Neural cell (in vitro differentiated cells): ENCODE measurements at regions not wholly inside any gene's neighbourhood (a gene's known extent, or its start where the extent isn't known, plus 50 kb on each side); places are given as distances from the start of the nearest gene placed in this dataset.

Source experiments
- CTCF ChIP-seq: fragments of 450-650 bp; IDR thresholded peaks from 2 replicates; pipeline ENCODE4 v1.5.1; 2014; ENCODE audit warnings: antibody characterized with exemption, mild to moderate bottlenecking, moderate library complexity; ENCODE audit not compliant: poor library complexity, severe bottlenecking
- EP300 ChIP-seq: fragments of 450-650 bp; conservative IDR thresholded peaks from 2 replicates; pipeline ENCODE4 v1.6.1; 2014; ENCODE audit warnings: antibody characterized with exemption, mild to moderate bottlenecking, moderate library complexity; ENCODE audit not compliant: poor library complexity, severe bottlenecking
- EZH2 ChIP-seq: fragments of 200-600, 300-800 bp; shearing (Covaris generic), sonication (generic); IDR thresholded peaks from 2 replicates; pipeline ENCODE4 v1.6.1; 2014; ENCODE audit warnings: antibody characterized with exemption, low read length, borderline replicate concordance, mild to moderate bottlenecking; ENCODE audit not compliant: insufficient read depth, poor library complexity, severe bottlenecking
- POLR2AphosphoS5 ChIP-seq: IDR thresholded peaks from 2 replicates; pipeline ENCODE4 v1.6.1; 2012
- RAD21 ChIP-seq: fragments of 450-650 bp; conservative IDR thresholded peaks from 2 replicates; pipeline ENCODE4 v1.6.1; 2014; ENCODE audit warnings: antibody characterized with exemption, mild to moderate bottlenecking, moderate library complexity
- REST ChIP-seq: IDR thresholded peaks from 2 replicates; pipeline ENCODE4 v1.6.1; 2012; ENCODE audit warnings: borderline replicate concordance
- SMC3 ChIP-seq: fragments of 450-650 bp; conservative IDR thresholded peaks from 2 replicates; pipeline ENCODE4 v1.6.1; 2014; ENCODE audit warnings: antibody characterized with exemption, mild to moderate bottlenecking, moderate library complexity; ENCODE audit not compliant: poor library complexity
- TAF1 ChIP-seq: IDR thresholded peaks from 2 replicates; pipeline ENCODE4 v1.6.1; 2012; ENCODE audit warnings: low read depth

GRCh38 chr4:122034619-122035018 lies 82.8 kb upstream of the TRPC3 start:
- TF ChIP-seq POLR2AphosphoS5 (no peak), RAD21 (no peak), CTCF (no peak), REST (no peak), EP300 (no peak), TAF1 (no peak), EZH2 (no peak), SMC3 (no peak)
